ENCODE measurements at regions not wholly inside any gene's neighbourhood (a gene's known extent, or its start where the extent isn't known, plus 50 kb on each side); places are given as distances from the start of the nearest gene placed in this dataset.
A peak's percentile ranks its signal among the peaks of the same experiment; 100 is the strongest.
"Not testable (repeated sequence)": the region's sequence is repeated elsewhere in the genome, so short reads cannot be mapped to it uniquely, and the experiment has no call there.

DNA sequence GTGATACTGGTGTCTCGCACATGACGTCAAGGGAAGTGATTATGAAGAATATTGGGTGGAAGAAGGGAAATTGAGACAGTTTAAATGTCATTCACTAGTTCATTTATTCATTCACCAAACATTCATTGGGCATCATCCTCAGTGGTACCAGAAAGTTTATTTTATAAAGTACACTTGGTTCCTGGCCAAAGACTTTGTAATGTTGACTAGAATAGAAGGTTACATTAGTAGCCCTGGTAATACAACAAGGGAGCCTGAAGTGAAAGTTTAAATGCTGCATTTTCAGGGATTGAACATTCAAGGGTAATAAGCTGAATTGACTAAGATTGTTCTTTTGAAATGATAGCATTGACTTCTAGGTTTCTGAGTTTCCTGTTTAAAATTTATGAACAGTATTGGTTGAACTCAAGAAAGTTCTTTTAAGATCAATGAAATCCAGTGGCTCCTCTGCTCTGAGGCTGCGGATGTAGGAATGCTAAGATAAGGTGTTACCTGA lies 236.8 kb upstream of the BTG1 start:
- Histone ChIP-seq H3K79me2 (ENCODE audit: low read depth) (no peaks in the 10 kb centered on the region), H3K27ac (no peak overlapping the region), H4K20me1 (ENCODE audit: low read depth) (no peaks in the 10 kb centered on the region), H3K27me3 (no peaks in the 10 kb centered on the region), H3K4me1 (no peaks in the 10 kb centered on the region), H2AFZ (replicated peaks) (no peak overlapping the region), H3K4me2 (no peak overlapping the region), H3K9me3 (ENCODE audit: low read depth) (no peaks in the 10 kb centered on the region), H3K36me3 (no peaks in the 10 kb centered on the region), H3K9ac (no peak overlapping the region), H3F3A (ENCODE audit: low read depth) (no peaks in the 10 kb centered on the region), H3K4me3 (no peak overlapping the region)
- Mint-ChIP-seq H3K4me1 (no peaks in the 10 kb centered on the region), H3K4me3 (no peak overlapping the region), H3K36me3 (no peaks in the 10 kb centered on the region), H3K27me3 (ENCODE audit: insufficient read depth, low read depth) (peaks cover 2% of the 10 kb centered on the region), H3K27ac (no peak overlapping the region), H3K9me3 (no peaks in the 10 kb centered on the region)
- DNase-seq (ENCODE audit: low spot score): no peak
- no peak for TF ChIP-seq EZH2phosphoT487 (IDR thresholded peaks at IDR 0.05)
- no peak for TF ChIP-seq CTCF (IDR thresholded peaks at IDR 0.05)
- no peak for TF ChIP-seq EZH2 (IDR thresholded peaks at IDR 0.05)

DNA sequence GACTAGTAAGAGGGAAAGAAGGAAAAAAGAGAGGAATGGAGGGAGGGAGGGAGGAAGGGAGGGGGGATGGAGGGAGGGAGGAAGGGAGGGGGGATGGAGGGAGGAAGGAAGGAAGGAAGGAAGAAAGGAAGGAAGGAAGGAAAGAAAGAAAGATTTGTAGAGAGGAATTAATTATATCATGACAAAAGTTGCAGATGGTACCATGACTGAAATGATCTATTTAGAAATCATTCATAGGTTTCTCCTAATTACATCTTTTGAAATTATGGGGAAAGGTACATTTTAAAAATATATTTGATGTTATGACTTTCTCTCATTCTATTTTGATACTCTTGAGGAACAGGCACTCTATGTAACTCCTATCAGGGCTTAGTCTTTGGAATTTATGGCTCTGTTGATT lies 236.2 kb upstream of the BTG1 start:
- Histone ChIP-seq H4K20me1 (ENCODE audit: low read depth) (no peaks in the 10 kb centered on the region), H3K9me3 (ENCODE audit: low read depth) (no peaks in the 10 kb centered on the region), H3K4me3 (no peak overlapping the region), H3F3A (ENCODE audit: low read depth) (no peaks in the 10 kb centered on the region), H3K4me2 (no peak overlapping the region), H2AFZ (replicated peaks) (no peak overlapping the region), H3K4me1 (no peaks in the 10 kb centered on the region), H3K27ac (no peak overlapping the region), H3K27me3 (no peaks in the 10 kb centered on the region), H3K79me2 (ENCODE audit: low read depth) (no peaks in the 10 kb centered on the region), H3K9ac (no peak overlapping the region), H3K36me3 (no peaks in the 10 kb centered on the region)
- Mint-ChIP-seq H3K27ac (no peak overlapping the region), H3K4me1 (no peaks in the 10 kb centered on the region), H3K4me3 (no peak overlapping the region), H3K36me3 (no peaks in the 10 kb centered on the region), H3K27me3 (ENCODE audit: insufficient read depth, low read depth) (peaks cover 2% of the 10 kb centered on the region), H3K9me3 (no peaks in the 10 kb centered on the region)
- DNase-seq (ENCODE audit: low spot score): no peak
- no peak for TF ChIP-seq EZH2phosphoT487 (IDR thresholded peaks at IDR 0.05)
- TF ChIP-seq CTCF (IDR thresholded peaks at IDR 0.05): no peak
- no peak for TF ChIP-seq EZH2 (IDR thresholded peaks at IDR 0.05)

DNA sequence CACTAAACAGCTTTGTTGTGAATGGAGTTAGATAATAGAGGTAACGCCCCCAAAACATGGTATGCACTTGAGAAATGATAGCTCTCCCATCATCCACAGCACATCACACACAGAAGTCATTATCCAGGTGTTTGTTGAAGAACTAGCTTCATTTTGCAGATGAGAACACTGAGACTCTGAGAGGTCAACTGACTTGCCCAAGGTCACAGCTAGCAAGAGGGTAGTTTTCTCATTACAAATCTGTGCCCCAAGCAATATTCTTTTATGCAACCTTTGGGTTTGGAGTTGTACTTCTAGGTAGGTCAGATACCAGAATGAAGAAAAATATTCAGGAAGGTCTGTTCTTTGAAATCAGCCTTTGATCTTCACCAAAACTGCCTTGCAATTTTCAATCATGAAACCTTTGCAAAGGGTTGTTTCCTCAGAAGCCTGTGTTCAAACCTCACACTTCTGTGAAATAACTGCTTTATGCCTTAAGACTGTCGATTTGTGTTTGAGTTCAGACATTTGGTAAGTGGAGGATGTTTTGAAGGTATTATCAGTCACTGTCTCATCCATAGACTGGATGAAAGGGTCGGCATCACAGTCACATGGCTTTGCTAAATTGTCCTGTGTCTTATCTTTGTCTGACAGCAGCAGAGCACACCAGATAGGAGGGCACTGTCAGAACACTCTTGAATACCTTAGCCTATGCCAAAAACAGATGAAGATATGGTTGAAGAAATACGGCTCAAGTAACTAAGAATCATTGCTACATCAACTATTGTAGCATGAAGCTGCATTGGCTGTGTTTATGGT lies 233.2 kb upstream of the BTG1 start:
- no peaks in the 10 kb centered on the region for H3K9me3 Mint-ChIP-seq
- H3K27me3 Mint-ChIP-seq (ENCODE audit: insufficient read depth, low read depth): peaks cover 8% of the 10 kb centered on the region
- no peaks in the 10 kb centered on the region for H4K20me1 ChIP-seq (ENCODE audit: low read depth)
- no peak overlapping the region for H3K4me2 ChIP-seq
- H3K9me3 ChIP-seq (ENCODE audit: low read depth): no peaks in the 10 kb centered on the region
- no peaks in the 10 kb centered on the region for H3K4me1 Mint-ChIP-seq
- TF ChIP-seq EZH2 (IDR thresholded peaks at IDR 0.05) (no peak), CTCF (IDR thresholded peaks at IDR 0.05) (no peak), EZH2phosphoT487 (IDR thresholded peaks at IDR 0.05) (no peak)
- H3K27me3 ChIP-seq: no peaks in the 10 kb centered on the region
- H3K27ac ChIP-seq: no peak overlapping the region
- H3K4me3 ChIP-seq: no peak overlapping the region
- no peaks in the 10 kb centered on the region for H3K4me1 ChIP-seq
- no peak overlapping the region for H3K4me3 Mint-ChIP-seq
- no peaks in the 10 kb centered on the region for H3F3A ChIP-seq (ENCODE audit: low read depth)
- no peaks in the 10 kb centered on the region for H3K79me2 ChIP-seq (ENCODE audit: low read depth)
- H3K36me3 ChIP-seq: no peaks in the 10 kb centered on the region
- no peak for DNase-seq (ENCODE audit: low spot score)
- H3K9ac ChIP-seq: no peak overlapping the region
- H3K27ac Mint-ChIP-seq: no peak overlapping the region
- peak overlapping the region; percentile 47 for H2AFZ ChIP-seq (replicated peaks)
- no peaks in the 10 kb centered on the region for H3K36me3 Mint-ChIP-seq

DNA sequence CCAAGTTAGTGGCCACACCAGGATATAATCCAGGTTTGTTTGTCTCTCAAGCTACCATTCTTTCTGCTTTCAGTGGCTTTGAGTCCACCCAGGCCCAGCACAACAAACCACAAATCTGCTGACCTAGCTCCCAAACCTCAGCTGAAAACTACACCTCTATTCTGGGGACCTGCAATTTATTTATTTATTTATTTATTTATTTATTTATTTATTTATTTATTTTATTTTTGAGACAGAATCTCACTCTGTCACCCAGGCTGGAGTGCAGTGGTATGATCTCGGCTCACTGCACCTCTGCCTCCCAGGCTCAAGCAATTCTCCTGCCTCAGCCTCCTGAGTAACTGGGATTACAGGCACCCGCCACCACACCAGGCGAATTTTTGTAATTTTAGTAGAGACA lies 229.9 kb upstream of the BTG1 start:
- not testable (repeated sequence) for H3K4me3 Mint-ChIP-seq; H3K4me1 Mint-ChIP-seq; H3K4me1 ChIP-seq; H3K36me3 Mint-ChIP-seq; H3K9me3 Mint-ChIP-seq; H2AFZ ChIP-seq (replicated peaks); H3K9ac ChIP-seq; H3K36me3 ChIP-seq; DNase-seq (ENCODE audit: low spot score); H4K20me1 ChIP-seq (ENCODE audit: low read depth); H3K27me3 Mint-ChIP-seq (ENCODE audit: insufficient read depth, low read depth); H3K4me3 ChIP-seq; H3F3A ChIP-seq (ENCODE audit: low read depth); H3K27me3 ChIP-seq; H3K79me2 ChIP-seq (ENCODE audit: low read depth); H3K27ac Mint-ChIP-seq; H3K9me3 ChIP-seq (ENCODE audit: low read depth); H3K4me2 ChIP-seq; H3K27ac ChIP-seq

All from neural progenitor cell (in vitro differentiated cells).